ENCODE measurements at regions not wholly inside any gene's neighbourhood (a gene's known extent, or its start where the extent isn't known, plus 50 kb on each side); places are given as distances from the start of the nearest gene placed in this dataset.

DNA sequence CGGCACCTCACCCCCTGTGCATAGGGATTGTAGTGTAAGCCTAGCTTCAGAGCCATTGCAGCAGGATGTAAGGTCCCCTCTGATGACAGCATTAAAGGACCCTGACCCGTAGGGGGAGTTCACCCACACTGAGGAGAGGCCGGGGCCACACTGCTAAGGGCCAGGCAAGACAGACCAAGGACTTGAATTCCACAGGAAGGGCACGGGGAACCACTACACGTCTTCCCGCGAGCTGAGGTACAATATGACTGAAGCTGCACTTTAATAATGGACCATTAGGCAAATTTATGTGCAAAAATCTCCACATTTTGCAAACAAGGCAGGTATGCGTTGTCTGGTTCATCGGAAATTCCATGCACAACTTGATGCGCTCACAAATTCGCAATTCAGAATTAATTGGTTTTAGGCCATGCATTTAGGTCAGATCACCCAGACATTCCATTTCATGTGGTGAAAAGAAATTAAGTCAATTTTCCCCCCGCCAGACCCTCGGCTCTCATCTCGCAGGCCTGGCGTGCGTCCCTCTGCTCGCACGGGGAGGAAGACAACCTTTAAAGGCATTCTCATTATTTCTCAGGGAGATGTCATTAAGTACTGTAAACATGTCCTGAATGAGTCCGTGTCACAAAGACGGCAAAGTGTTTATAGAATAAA, 111.8 kb downstream of the FOXA2 start:
- H3K4me3 ChIP-seq (ENCODE audit: low read length): no peak overlapping the region
- DNase-seq (ENCODE audit: low read depth, low spot score): no peak

DNA sequence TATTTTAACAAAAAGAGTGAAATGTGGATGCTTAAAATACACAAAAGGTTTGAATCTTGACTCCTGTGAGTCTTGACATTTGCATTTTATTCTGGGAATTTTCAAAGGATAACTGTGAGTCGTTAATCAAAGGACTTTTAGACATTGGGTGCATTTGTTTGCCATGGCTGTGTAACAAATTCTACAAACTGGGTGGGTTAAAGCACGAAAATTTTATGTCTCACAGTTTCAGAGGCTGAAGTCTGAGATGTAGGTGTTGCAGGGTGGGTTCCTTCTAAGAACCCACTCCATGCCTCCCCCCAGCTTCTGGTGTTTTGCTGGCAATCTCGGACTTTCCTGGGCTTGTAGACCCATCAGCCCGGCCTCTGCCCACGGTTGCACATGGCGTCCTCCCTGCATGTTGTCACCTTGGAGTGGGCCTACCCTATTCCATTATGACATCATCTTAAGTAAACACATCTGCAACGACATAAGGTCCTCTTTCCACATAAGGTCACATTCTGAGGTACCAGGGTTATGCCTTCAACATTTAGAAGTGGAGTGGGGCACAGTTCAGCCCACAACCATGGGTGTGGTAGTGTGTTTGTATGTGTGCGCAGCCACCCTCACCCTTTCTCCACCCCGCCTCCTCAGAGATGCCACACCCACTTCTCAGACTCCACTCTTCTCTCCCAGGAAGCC, 113.1 kb downstream of the FOXA2 start:
- no peak overlapping the region for H3K4me3 ChIP-seq (ENCODE audit: low read length)
- DNase-seq (ENCODE audit: low read depth, low spot score): no peak

DNA sequence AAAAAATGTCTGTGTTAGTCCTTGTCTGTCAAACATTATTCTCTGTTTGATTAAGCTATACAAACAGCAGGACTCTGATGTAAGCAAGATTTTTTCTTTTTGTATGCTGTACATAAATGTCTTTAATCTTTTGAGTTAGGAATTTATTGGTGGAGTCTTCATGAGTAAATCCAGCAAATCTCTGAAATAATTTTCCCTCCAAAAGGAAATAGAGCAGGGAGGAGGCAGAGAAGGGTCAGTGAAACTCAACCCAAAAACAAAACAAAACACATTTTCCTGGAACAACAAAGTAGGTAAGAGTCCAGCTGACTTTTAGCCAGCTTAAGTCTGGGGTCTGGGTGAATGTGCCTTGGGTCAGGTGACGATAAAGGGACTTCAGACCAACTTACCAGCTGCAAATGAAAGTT, 113.7 kb downstream of the FOXA2 start:
- no peak overlapping the region for H3K4me3 ChIP-seq (ENCODE audit: low read length)

DNA sequence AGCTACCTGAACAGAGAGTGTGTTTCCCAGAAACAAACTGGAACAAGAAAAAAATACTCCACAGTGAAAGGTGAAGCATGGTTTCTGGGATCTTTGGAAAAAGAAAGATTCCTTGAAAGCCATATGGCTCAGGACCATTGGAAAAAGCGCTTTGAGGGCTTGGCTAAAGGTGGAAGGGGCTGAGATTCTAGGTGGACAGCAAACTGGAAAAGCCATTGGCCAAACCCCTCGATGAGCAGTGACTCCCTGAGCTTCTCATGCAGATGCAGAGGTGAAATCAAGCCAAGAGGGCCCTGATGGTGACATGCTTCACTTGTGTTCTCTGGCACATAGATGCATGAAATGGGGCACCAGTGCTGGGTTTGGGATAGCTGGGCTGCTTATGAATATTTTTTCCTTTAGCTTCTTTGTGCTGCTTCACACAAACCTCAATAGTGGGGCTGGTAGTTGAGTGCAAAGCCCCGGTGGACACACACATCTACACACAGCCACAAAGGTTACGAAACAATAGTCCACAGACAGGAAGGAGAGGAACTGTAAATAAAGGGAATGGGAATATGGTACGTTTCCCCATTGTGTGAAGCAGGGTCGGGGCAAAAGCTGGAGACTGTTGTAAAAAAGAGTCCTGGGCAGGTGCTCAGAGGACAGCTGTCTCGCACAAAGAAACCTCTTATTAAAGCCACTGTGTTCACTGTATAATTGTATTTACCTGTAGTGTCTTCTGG, 117.8 kb downstream of the FOXA2 start:
- no peak overlapping the region for H3K4me3 ChIP-seq (ENCODE audit: low read length)
- DNase-seq (ENCODE audit: low read depth, low spot score): no peak

More for the DNA sequence above, 113.7 kb downstream of the FOXA2 start:
- DNase-seq (ENCODE audit: low read depth, low spot score): no peak

DNA sequence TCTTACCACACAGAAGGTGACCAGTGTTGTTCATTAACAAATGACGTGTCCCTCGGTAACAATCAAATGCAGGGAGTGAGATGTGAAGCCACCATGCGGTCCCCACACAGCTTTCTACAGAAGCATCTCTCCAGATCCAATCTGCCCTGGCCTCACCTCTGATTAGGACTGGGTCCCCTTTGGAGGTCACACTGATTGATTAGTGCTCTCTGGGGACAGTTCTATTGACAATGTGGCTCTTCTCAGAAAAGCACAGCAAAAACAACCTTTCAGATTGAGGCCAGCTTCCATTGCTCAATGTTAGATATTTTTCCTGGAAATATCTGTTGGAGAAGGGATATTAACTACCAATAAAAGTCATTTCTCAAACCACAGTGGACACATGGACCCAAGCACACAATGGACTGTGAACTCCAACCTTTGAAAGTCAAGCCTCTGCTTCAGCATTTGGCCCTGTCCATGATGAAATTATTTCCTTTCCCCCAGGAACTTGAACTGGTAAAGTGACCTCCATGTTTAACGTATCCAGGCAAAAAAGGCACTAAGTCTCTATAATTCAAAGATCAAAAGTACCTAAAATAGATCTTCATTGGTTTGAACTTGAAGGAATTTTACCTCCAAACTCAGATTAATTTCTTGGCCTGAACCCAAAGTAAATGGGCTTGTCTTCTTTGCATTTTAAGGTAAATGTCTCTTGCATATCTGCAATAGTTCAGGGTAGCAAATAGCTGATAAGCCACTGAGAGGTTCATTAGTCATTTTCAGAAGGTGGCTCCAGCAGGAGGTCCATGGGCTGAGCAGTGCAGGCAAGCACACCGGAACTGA, 118.5 kb downstream of the FOXA2 start:
- DNase-seq (ENCODE audit: low read depth, low spot score): no peak
- H3K4me3 ChIP-seq (ENCODE audit: low read length): no peak overlapping the region

DNA sequence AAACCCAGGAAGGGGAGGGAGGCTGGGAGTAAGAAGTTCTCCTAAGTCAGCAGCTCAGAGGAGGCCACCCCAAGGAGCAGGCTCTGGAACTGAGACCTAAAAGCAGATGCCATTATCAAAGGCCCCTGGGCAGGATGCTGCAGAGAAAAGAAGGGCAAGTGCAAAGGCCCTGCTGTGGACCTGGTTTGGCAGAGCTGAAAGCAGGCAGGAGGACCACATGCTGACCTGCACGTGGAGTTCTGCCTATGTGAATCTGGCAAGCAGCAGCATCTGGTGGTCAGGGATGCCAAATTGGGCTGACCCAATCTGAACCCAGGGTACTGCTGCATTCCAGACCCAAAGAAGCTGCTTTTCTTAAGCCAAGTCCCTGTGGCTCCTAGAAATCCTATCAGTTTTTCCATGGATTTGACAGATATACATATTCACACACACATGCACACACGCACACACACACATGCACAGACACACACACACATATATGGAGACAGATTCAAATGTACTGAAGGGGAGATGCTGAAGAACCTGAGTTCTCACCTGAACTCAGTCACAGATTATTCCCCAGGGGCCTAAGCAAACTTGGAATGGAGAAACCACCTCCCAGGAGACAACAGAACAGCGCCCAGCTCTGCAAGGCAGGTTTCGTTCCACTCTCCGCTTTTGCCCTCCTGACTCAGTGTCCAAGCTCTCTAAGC, 119.9 kb downstream of the FOXA2 start:
- no peak overlapping the region for H3K4me3 ChIP-seq (ENCODE audit: low read length)
- no peak for DNase-seq (ENCODE audit: low read depth, low spot score)

DNA sequence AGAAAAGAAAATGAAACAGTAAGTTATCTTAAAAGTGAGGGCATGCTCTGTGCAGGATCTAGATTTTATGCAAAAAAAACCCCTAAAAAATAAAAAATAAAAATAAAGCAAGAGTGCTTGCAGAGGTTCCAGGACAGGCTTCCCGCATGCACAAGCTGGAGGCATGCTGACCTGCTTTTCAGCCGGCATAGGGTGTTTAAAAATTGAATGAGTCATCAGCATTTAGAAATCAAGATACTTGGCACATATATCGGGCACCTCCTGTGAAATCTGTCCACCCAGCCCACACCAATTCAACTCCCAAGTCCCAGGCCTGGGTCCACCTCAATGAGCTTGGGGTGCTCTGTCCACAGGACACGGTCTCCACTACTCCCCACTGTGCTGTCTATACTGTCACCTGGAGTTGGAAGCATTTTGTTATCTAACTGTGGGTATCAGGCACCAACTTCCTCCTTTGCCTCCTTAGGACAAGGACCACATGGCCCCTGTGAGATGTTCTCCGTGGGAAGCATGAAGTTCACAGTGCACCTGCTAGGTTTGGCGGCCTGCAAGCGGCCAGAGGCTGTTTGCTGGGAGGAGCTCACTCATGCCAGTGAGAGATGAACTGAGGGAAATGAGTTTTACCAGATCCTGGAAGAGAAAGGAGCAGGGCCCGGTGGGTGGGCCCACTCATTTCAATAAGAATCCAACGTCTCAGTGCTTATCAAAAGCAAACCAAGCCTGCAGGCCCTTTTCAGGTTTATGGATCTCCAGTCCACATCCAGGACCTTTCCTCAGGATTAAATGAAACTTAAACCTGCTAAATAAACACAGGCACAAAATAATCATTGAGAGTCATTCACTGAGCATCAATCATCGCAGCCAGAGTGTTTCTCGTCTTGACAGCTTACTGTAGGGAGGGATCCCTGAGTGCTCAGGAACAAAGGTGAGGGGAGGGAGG, 121.1 kb downstream of the FOXA2 start:
- H3K4me3 ChIP-seq (ENCODE audit: low read length): no peak overlapping the region
- no peak for DNase-seq (ENCODE audit: low read depth, low spot score)

DNA sequence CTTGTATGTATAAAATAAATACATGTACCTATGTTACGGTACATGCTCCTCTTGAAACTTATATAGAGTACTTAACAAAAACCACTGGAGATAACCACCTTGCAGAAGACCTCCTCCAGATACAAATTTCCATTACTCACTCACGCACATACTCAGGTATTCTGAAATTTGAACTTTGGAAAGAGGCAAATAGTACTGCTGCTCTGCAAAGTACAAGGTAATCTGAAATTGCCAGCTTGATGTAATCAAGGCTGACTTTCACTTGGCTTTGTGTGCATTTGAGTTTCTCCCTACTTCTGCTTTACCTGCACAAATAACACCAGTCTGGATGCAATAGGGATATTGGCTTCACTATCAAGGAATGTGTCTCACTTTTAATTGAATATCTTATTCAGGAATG, 123.6 kb downstream of the FOXA2 start:
- no peak overlapping the region for H3K4me3 ChIP-seq (ENCODE audit: low read length)
- DNase-seq (ENCODE audit: low read depth, low spot score): no peak

DNA sequence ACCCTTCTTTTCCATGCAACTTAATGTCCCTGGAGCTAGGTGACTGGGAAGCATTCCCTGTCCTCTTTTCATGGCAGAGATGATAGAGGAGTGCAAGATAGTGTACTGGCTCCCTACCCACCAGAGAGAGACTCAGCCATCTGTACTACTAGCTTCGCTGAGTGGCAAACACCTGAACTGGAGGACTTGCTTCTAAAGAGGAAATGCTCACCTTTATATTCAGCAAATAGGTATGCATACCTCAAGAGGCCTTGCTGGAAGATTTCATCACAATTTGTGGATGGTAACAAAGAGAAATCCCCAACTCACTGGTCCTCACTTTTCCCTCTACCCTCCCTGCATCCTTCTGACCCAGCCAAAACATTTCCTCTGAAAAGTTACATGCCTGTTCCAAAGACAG, 124.1 kb downstream of the FOXA2 start:
- DNase-seq (ENCODE audit: low read depth, low spot score): no peak
- no peak overlapping the region for H3K4me3 ChIP-seq (ENCODE audit: low read length)

DNA sequence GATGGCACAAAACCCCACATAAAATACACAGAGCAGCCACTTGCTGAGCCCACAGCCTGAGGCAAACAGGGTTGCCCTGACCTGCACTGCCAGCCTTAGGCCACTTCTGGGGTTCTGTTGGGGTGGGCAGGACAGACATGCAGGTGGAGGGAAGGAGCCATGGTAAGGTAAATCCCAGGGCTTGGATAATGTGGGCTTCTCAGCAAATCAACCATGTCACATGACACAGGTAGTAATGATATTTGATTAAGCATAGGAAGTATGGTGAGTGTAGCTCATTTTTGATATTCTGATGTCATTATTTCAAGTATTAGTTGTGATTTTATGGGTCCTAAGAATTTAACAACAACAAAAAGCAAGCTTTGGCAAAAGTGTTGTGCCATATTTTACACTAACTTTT, 124.6 kb downstream of the FOXA2 start:
- DNase-seq (ENCODE audit: low read depth, low spot score): no peak
- no peak overlapping the region for H3K4me3 ChIP-seq (ENCODE audit: low read length)

DNA sequence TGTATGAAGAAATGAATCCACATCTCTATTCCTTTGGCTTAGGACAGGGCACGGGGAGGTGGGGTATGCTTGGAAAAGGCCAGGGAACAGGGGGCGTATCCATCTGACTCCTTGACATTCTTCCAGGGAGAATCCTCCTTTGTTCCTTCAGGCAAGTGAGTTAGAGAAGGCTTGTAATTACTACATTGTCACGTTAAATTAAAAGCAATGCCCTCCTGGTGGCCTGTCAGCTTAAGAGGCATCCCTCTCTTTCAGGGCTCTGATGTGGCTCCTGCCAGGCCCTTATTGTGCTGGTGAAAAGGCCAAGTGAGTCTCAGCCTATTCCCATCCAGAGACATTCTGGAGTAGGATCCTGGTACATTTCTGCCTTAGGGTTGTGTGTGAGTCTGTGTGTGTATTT, 128.3 kb downstream of the FOXA2 start:
- H3K4me3 ChIP-seq (ENCODE audit: low read length): no peak overlapping the region
- no peak for DNase-seq (ENCODE audit: low read depth, low spot score)

DNA sequence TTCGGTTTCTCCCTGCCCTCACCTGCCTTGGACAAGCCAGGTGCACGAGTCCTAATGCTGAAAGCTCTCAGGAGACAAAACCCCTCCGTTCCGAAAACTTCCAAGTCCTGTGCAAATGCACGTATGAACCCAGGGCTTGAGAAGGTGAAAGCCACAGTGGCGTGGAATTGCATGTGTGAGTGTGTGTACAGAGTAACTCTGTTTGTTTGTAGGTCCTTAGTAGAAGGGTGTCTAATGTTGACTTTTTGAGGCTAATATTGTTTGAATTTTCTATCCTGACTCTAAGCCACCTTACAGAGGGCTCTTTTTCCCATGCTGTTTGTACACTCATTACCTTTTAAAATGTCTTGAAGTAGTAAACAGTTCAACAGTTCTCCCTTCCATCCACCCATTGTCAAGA, 129.1 kb downstream of the FOXA2 start:
- no peak overlapping the region for H3K4me3 ChIP-seq (ENCODE audit: low read length)
- DNase-seq (ENCODE audit: low read depth, low spot score): no peak

DNA sequence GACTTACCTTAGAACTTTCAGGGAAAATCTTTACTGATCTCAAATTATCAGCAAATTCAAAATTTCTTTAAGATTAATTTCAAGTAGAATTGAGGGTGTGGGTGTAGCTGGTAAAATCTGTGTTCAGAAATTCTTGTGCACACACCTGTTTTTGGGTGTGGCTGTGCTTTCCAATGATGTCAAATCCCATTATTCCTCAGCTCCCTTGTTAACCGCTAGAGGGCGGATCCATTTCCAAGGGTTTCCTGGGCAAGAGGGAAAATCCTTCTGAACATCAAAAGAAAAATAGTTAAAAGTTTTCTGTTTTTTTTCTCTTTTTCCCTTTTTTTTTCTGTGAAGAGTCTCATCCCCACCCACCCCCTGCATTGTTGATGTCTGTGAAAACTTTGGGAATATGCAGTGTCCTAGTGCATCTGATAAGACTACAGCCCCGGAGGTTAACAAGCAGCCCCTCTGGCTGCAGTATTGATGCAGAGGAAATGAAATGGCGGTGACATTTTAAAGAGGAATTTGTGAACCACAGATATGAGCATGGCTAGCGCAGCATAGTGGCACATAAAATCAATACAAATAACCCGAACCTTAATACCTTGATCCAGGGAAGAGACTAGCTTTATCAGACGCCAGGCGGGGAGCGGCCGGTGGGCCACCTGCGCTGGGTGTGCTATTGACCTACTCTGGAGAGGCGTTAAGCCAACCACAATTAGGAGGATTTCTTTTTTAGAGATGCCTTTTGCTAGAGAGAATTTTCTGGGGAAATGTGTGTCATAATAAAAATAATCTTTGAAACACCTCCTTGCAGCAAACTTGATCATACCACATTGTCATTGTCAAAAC, 130.9 kb downstream of the FOXA2 start:
- DNase-seq (ENCODE audit: low read depth, low spot score): no peak

DNA sequence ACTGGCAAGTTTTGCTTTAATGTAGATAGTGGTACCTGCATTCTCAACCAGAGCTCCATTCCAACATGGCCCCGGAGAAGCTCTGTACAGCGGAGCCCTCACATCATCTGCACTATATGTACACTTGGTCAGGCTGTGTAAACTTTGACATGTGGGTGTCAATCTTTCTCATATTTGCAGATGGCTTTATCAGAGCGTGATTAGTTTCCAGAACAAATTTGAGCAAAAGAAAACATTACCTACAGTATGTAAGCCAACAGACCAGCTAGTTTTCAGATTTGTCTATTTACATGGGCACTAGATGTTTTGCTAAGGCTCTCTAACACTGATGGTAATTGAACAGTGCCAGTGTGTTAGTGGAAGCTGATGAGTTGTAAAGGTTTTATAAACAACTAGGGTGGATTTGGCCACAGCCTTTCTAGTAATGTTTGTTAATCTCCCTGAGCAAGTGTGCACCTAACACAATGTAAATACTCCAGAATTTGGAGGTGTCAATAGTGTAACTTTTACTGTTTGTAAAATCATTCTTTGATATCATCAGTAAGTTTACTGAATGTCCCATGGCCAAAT, 131.8 kb downstream of the FOXA2 start:
- H3K4me3 ChIP-seq (ENCODE audit: low read length): no peak overlapping the region
- DNase-seq (ENCODE audit: low read depth, low spot score): no peak

More for the DNA sequence above, 130.9 kb downstream of the FOXA2 start:
- H3K4me3 ChIP-seq (ENCODE audit: low read length): no peak overlapping the region

DNA sequence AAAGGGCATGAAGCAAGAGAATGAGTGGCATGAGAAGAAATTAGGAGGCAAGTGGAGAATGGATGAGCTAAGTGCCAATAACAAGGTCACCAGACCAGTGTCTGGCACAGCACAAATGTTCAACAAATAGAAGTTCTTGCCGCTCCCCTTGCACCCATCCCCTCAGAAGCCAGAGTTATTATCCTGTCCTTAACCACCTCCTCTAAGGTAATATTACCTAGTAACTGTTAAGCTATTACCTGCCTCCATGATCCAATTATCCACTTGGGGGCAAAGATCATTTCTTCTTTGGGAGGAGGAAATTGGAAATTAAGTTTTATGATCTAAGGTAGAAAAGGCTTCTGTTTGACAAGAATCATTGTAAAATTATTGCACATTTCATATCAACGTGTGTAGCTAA, 133.8 kb downstream of the FOXA2 start:
- DNase-seq (ENCODE audit: low read depth, low spot score): no peak
- H3K4me3 ChIP-seq (ENCODE audit: low read length): no peak overlapping the region

DNA sequence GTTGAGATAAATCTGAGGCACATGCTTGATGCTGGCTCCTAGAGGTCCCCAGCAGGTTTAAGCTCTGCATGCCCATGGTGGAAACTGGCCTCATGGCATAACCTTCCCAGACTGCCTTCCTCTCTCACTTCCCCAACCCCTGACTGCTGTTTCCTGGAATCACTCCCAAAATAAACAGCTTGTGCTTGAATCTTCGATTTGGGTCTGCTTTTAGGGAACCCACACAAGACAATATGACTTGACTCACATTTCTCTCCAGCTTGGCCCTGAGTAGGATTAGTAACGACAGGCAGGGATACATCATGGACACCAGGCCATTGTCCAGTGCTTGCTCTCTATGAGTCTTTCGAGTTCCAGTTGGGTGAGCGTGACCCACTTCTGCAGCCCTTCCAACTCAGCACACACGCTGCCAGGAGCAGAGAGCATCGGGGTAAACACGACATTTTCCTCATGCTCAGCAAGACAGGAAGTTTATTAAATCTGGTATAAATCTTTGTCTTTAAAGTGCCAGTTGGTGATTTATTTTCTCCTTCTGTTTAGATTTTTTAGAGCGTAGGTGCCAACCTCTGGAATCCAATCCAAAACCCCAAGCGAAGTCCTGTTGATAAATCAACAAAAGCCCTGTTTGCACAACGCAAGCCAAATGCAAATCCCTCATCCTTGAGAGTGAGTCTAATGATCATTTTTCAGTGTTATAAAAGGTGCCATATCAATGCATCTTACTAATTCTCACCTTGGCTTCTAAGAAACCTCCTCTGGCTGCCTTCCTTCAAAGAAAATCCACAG, 135.0 kb downstream of the FOXA2 start:
- DNase-seq (ENCODE audit: low read depth, low spot score): no peak
- no peak overlapping the region for H3K4me3 ChIP-seq (ENCODE audit: low read length)

Data from Jurkat, Clone E6-1 (cell line).